Tibial nerve (tissue), 4 donors: ENCODE measurements at regions not wholly inside any gene's neighbourhood (a gene's known extent, or its start where the extent isn't known, plus 50 kb on each side); places are given as distances from the start of the nearest gene placed in this dataset.

Source experiments
- DNase-seq, 2 donors: peaks; one replicate each; pipeline ENCODE4 v3.0.0-alpha.2; 2019; ENCODE audit warnings: low spot score in 2 of 2
- H3K27ac ChIP-seq, 4 donors: fragments of 200-600 bp; sonication (generic) in 3 of 4; one replicate each; pipeline ENCODE4 v1.5.1; 2017 to 2019; ENCODE audit warnings: mild to moderate bottlenecking in 1 of 4
- H3K27me3 ChIP-seq, 2 donors: fragments of 200-600 bp; sonication (generic) in 1 of 2; one replicate each; pipeline versions ENCODE4 v1.5.1 to v1.6.0; 2017 to 2019
- H3K36me3 ChIP-seq, 3 donors: fragments of 200-600 bp; sonication (generic); one replicate each; pipeline ENCODE4 v1.5.1; 2018 to 2019
- H3K4me1 ChIP-seq, 4 donors: fragments of 200-600 bp; sonication (generic) in 3 of 4; one replicate each; pipeline ENCODE4 v1.5.1; 2017 to 2019
- H3K4me3 ChIP-seq, 4 donors: fragments of 200-600 bp; sonication (generic) in 3 of 4; one replicate each; pipeline ENCODE4 v1.5.1; 2017 to 2019; ENCODE audit warnings: mild to moderate bottlenecking in 1 of 4, moderate library complexity in 1 of 4
- H3K9me3 ChIP-seq, 4 donors: fragments of 200-600 bp; sonication (generic) in 3 of 4; one replicate each; pipeline ENCODE4 v1.5.1; 2017 to 2019
- EP300 ChIP-seq, 2 donors: sonication (generic); formaldehyde crosslinking; IDR thresholded peaks; one replicate each; pipeline ENCODE4 v1.6.1; 2017; ENCODE audit warnings: antibody characterized with exemption in 2 of 2, mild to moderate bottlenecking in 1 of 2
- POLR2A ChIP-seq, 2 donors: fragments of 450-650 bp; IDR thresholded peaks; one replicate each; pipeline ENCODE4 v1.6.1; 2017; ENCODE audit warnings: antibody characterized with exemption in 2 of 2, mild to moderate bottlenecking in 2 of 2, moderate library complexity in 2 of 2
- WGBS, 2 donors: methylation state at CpG; one replicate each; pipeline ENCODE4 v1.1.5; 2018; 5-methylcytosine and 5-hydroxymethylcytosine counted together
- TF ChIP-seq, protein P1 (sequence below), 5 experiments: fragments of 200-600 bp in 3 of 5; fragments of 450-650 bp in 2 of 5; sonication (generic) in 3 of 5; IDR thresholded peaks; one replicate each; pipeline ENCODE4 v1.5.1; 2016 to 2019; ENCODE audit warnings: antibody characterized with exemption in 5 of 5, mild to moderate bottlenecking in 3 of 5, moderate library complexity in 2 of 5

DNA sequence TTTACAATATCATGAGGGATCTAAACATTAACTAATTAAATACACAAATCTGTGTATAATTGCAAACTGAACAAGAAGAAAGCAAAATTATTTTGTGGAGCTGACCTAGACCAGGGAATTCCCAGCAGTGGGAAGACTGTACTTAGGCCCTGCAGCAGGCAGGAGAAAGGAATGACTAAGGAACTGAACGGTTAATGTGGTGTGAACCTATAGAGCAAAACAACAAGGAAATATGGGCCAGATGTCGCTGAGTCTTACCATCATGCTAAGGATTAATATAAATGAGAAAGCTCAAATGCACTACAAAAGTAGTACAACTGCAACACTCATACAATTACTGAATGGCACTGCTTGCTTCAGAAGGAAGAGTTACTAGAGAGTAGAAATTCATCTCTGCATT, 120.3 kb upstream of the ATXN3L start:
- no peaks in the 10 kb centered on the region for H3K9me3 ChIP-seq
- no peaks in the 10 kb centered on the region for H3K27me3 ChIP-seq
- DNase-seq, result no peak
- TF ChIP-seq POLR2A (IDR thresholded peaks at IDR 0.05), result no peak
- TF ChIP-seq, protein P1, sequence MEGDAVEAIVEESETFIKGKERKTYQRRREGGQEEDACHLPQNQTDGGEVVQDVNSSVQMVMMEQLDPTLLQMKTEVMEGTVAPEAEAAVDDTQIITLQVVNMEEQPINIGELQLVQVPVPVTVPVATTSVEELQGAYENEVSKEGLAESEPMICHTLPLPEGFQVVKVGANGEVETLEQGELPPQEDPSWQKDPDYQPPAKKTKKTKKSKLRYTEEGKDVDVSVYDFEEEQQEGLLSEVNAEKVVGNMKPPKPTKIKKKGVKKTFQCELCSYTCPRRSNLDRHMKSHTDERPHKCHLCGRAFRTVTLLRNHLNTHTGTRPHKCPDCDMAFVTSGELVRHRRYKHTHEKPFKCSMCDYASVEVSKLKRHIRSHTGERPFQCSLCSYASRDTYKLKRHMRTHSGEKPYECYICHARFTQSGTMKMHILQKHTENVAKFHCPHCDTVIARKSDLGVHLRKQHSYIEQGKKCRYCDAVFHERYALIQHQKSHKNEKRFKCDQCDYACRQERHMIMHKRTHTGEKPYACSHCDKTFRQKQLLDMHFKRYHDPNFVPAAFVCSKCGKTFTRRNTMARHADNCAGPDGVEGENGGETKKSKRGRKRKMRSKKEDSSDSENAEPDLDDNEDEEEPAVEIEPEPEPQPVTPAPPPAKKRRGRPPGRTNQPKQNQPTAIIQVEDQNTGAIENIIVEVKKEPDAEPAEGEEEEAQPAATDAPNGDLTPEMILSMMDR (IDR thresholded peaks at IDR 0.05), result no peak
- no peak for TF ChIP-seq EP300 (IDR thresholded peaks at IDR 0.05)
- H3K36me3 ChIP-seq, result no peaks in the 10 kb centered on the region
- no peaks in the 10 kb centered on the region for H3K4me1 ChIP-seq
- 72 to 76% methylated on average over 2 of the region's 2 CpGs for WGBS, 2 donors
- H3K4me3 ChIP-seq, result no peak overlapping the region
- H3K27ac ChIP-seq, result no peak overlapping the region

DNA sequence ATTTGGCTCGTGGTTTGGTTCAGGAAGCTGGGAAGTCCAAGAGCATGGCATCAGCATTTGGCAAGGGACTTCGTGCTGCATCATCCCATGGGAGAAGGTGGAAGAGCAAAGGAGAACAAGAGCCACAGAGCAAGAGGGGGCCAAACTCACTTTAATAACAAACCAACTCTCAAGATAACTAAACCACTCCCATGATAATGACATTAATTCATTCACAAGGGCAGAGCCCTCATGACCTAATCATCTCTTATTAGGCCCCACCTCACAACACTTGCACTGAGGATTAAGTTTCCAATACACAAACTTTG, 113.4 kb upstream of the ATXN3L start:
- Histone ChIP-seq H3K9me3 (no peaks in the 10 kb centered on the region), H3K4me3 (no peak overlapping the region), H3K4me1 (peaks cover 0 to 7% (median 2%) of the 10 kb centered on the region in 4 donors), H3K36me3 (no peaks in the 10 kb centered on the region), H3K27ac (peak overlapping the region in 2 of 4 donors; percentile 60 to 65), H3K27me3 (peaks cover 0 to 5% of the 10 kb centered on the region in 2 donors)
- TF ChIP-seq POLR2A (IDR thresholded peaks at IDR 0.05), result no peak
- TF ChIP-seq, protein P1 (IDR thresholded peaks at IDR 0.05), result no peak
- TF ChIP-seq EP300 (IDR thresholded peaks at IDR 0.05), result no peak
- 12 to 36% methylated on average over 2 of the region's 2 CpGs for WGBS, 2 donors
- no peak for DNase-seq

DNA sequence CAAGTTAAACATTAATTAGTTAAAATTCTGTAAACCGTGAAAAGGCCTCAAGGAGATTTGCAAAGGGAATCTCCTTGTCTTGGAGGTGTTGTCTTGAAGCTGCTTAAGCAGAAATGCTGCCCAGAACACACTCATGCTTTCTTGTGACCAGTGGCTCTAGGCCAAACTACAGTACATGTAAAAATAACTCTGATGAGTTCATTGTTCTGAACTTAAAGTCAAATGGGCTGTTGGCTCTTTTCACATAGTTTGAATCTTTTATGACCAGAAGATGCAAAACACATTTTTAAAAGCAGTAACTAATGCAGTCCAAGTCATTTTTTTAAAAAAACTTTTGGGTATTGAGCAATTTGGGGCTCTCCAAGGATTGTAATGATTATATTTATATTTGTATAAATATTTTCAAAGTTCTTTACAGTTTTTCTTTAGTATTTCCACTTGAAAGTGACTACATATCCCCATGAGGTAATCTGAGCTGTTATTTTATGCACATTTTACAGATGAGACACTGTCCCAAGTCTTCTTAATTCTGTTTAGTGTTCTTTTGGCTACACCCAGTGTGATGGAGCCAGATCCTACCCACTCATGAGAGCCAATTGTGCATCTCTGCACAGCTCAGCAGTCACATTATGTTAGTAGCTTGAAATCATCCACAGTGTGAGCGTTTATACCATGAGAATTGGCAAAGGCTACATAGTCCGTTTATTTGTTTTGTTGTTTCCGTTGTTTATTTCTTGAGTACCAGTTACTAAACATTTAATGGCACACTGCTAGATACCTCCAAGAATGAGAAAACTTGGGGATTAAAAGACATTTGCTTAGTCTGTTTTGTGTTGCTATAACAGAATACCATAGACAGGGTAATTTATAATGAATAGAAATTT, 112.8 kb upstream of the ATXN3L start:
- 22 to 47% methylated on average over 4 of the region's 4 CpGs for WGBS, 2 donors
- peak in 1 of 2 donors; percentile 78 for TF ChIP-seq EP300 (IDR thresholded peaks at IDR 0.05)
- TF ChIP-seq, protein P1 (IDR thresholded peaks at IDR 0.05), result no peak
- peak; percentile 12 to 64 for DNase-seq
- Histone ChIP-seq H3K27me3 (peaks cover 0 to 5% of the 10 kb centered on the region in 2 donors), H3K9me3 (no peaks in the 10 kb centered on the region), H3K4me1 (peaks cover 0 to 7% (median 2%) of the 10 kb centered on the region in 4 donors), H3K36me3 (no peaks in the 10 kb centered on the region), H3K4me3 (no peak overlapping the region), H3K27ac (peak overlapping the region in 2 of 4 donors; percentile 72 to 76)

DNA sequence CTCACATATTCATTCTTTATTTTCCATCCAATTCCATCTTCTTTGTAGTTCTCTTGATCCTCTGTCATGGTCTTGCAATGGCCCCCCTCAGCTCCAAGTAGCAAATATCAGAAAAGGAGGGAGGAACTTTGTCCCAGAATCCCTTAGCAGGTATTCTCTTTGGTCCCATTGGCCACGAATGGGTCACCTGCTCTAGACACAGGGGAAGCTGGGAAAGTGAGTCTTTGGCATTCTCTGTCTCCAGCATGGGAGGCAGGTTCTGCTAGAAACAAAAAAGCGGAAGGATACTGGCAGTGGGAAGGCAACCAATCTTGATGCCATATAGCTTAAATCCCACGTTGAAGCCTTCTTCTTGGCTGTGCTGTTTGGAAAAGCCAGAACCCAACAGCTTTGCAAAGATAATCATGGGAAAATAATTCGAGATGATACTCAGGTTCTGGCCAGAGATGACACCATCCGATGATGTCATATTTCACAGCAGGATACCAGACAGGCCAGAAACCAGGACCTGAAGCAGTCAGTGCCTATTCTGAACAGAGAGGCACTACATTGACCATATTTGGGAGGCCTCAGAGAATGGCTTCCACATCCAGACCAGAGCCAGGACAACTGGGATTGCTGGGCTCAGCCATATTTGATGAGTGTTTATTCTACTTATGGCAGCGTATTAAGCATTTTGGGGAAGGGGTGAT, 110.4 kb upstream of the ATXN3L start:
- no peaks in the 10 kb centered on the region for H3K9me3 ChIP-seq
- no peaks in the 10 kb centered on the region for H3K36me3 ChIP-seq
- no peak for DNase-seq
- H3K27me3 ChIP-seq, result peaks cover 0 to 5% of the 10 kb centered on the region in 2 donors
- H3K4me3 ChIP-seq, result no peak overlapping the region
- H3K27ac ChIP-seq, result no peak overlapping the region
- peaks cover 0 to 7% (median 2%) of the 10 kb centered on the region in 4 donors for H3K4me1 ChIP-seq
- TF ChIP-seq, protein P1 (IDR thresholded peaks at IDR 0.05), result no peak
- TF ChIP-seq POLR2A (IDR thresholded peaks at IDR 0.05), result no peak
- no peak for TF ChIP-seq EP300 (IDR thresholded peaks at IDR 0.05)
- 84 to 87% methylated on average over 6 of the region's 6 CpGs for WGBS, 2 donors
